HCT116 (cell line): ENCODE measurements at regions not wholly inside any gene's neighbourhood (a gene's known extent, or its start where the extent isn't known, plus 50 kb on each side); places are given as distances from the start of the nearest gene placed in this dataset.

ENCODE experiments used
- ATAC-seq: fragments of 200-7000 bp; cut with Tn5 transposase; 2 replicates; pipeline ENCODE4 v1.9.1; 2020; ENCODE audit warnings: mild to moderate bottlenecking, moderate library complexity
- BruUV-seq: library from RNA; stranded (reverse); fragments of 400-500 nt; replicated peaks from 2 replicates; lab custom pipeline; 2021; lab: Mats Ljungman, UMichigan
- CTCF ChIA-PET: fragments of 300-600 bp; sonication (Branson Sonifier 250); formaldehyde crosslinking; loops from one replicate; lab custom pipeline; 2021; ENCODE audit warnings: antibody characterized with exemption; lab: Charles Lee
- POLR2A ChIA-PET: fragments of 300-600, 350-600 bp; sonication (Branson Sonifier 250); formaldehyde crosslinking; loops from one replicate; lab custom pipeline; 2021; ENCODE audit warnings: antibody characterized with exemption; lab: Charles Lee
- RAD21 ChIA-PET, 2 experiments: fragments of 300-600 bp; sonication (Branson Sonifier 250); formaldehyde crosslinking; loops; one replicate each; lab custom pipeline; 2023; ENCODE audit warnings: low total read pairs in 2 of 2; ENCODE audit not compliant: uncharacterized antibody in 2 of 2, unreplicated experiment in 2 of 2, low non-redundant PET in 1 of 2; lab: Charles Lee
- DNase-seq: peaks from one replicate; pipeline ENCODE4 v3.0.0-alpha.2; 2010; ENCODE audit warnings: low read depth, low spot score
- H2AFZ ChIP-seq: fragments of 200-600 bp; shearing (Covaris generic), sonication (generic); 2 replicates; pipeline ENCODE4 v1.6.1; 2017; ENCODE audit warnings: low read depth, mixed run types, mixed read lengths, antibody characterized with exemption, low read length; ENCODE audit not compliant: poor library complexity, severe bottlenecking
- H3K27ac ChIP-seq: 2 replicates; pipeline ENCODE4 v1.5.1; 2012; ENCODE audit warnings: low read depth, low read length
- H3K27me3 ChIP-seq: fragments of 200-600 bp; sonication (generic); 2 replicates; pipeline ENCODE4 v1.6.1; 2016; ENCODE audit warnings: mixed run types, low read length, mixed read lengths; ENCODE audit not compliant: insufficient read depth
- H3K36me3 ChIP-seq, 2 experiments: fragments of 200-500 bp in 1 of 2; fragments of 200-600 bp in 1 of 2; sonication (Bioruptor generic) in 1 of 2; sonication (generic) in 1 of 2; 2 replicates each; pipeline versions ENCODE4 v1.5.1 to v1.6.1; 2014 to 2016; ENCODE audit warnings: low read length in 2 of 2, inconsistent platforms in 1 of 2, mixed read lengths in 1 of 2, mixed run types in 1 of 2; ENCODE audit not compliant: insufficient read depth in 2 of 2, control insufficient read depth in 1 of 2
- H3K4me1 ChIP-seq, 2 experiments: fragments of 200-600 bp in 1 of 2; sonication (generic) in 1 of 2; 2 replicates each; pipeline versions ENCODE4 v1.5.1 to v1.6.1; 2012 to 2017; ENCODE audit warnings: low read length in 2 of 2, inconsistent platforms in 1 of 2, mild to moderate bottlenecking in 1 of 2, mixed read lengths in 1 of 2, mixed run types in 1 of 2, moderate library complexity in 1 of 2; ENCODE audit not compliant: insufficient read depth in 2 of 2, control insufficient read depth in 1 of 2
- H3K4me2 ChIP-seq: fragments of 200-600 bp; sonication (generic); 2 replicates; pipeline ENCODE4 v1.6.1; 2017; ENCODE audit warnings: mixed run types, low read length, mixed read lengths
- H3K4me3 ChIP-seq, 2 experiments: fragments of 200-600 bp in 1 of 2; sonication (generic) in 1 of 2; replicated peaks in 1 of 2; 2 replicates each; pipeline ENCODE4 v1.5.1; 2011 to 2016; ENCODE audit warnings: low read length in 2 of 2, control low read depth in 1 of 2, low read depth in 1 of 2, mild to moderate bottlenecking in 1 of 2, mixed read lengths in 1 of 2, mixed run types in 1 of 2
- H3K79me2 ChIP-seq: fragments of 200-600 bp; sonication (generic); 2 replicates; pipeline ENCODE4 v1.6.1; 2017; ENCODE audit warnings: mild to moderate bottlenecking, mixed run types, low read length, moderate library complexity, mixed read lengths; ENCODE audit not compliant: insufficient read depth
- H3K9ac ChIP-seq: fragments of 200-600 bp; sonication (generic); 2 replicates; pipeline ENCODE4 v1.6.1; 2016; ENCODE audit warnings: low read length, mixed read lengths
- H3K9me2 ChIP-seq: fragments of 200-600 bp; sonication (generic), shearing (Covaris generic); 2 replicates; pipeline ENCODE4 v1.6.1; 2017; ENCODE audit warnings: mixed run types, mild to moderate bottlenecking, moderate library complexity; ENCODE audit not compliant: insufficient read depth
- H3K9me3 ChIP-seq, 2 experiments: fragments of 200-500 bp in 1 of 2; fragments of 200-600 bp in 1 of 2; sonication (Bioruptor generic) in 1 of 2; sonication (generic) in 1 of 2; 2 replicates each; pipeline ENCODE4 v1.6.1; 2014 to 2017; ENCODE audit warnings: low read length in 2 of 2, mixed read lengths in 2 of 2, inconsistent platforms in 1 of 2, low read depth in 1 of 2, mild to moderate bottlenecking in 1 of 2, mixed run types in 1 of 2, moderate library complexity in 1 of 2; ENCODE audit not compliant: control insufficient read depth in 1 of 2, insufficient read depth in 1 of 2
- H4K20me1 ChIP-seq: fragments of 200-600 bp; sonication (generic), shearing (Covaris generic); 2 replicates; pipeline ENCODE4 v1.6.1; 2017; ENCODE audit warnings: mixed run types, mild to moderate bottlenecking, moderate library complexity; ENCODE audit not compliant: insufficient read depth
- CBX3 ChIP-seq: IDR thresholded peaks from 2 replicates; pipeline ENCODE4 v1.6.1; 2012; ENCODE audit warnings: low read depth
- CEBPB ChIP-seq: IDR thresholded peaks from 2 replicates; pipeline ENCODE4 v1.6.1; 2012; ENCODE audit warnings: low read depth
- EGR1 ChIP-seq: IDR thresholded peaks from 2 replicates; pipeline ENCODE4 v1.6.1; 2012; ENCODE audit warnings: low read depth
- JUND ChIP-seq: IDR thresholded peaks from 2 replicates; pipeline ENCODE4 v1.6.1; 2012
- MAX ChIP-seq: IDR thresholded peaks from 2 replicates; pipeline ENCODE4 v1.6.1; 2012
- SIN3A ChIP-seq: IDR thresholded peaks from 2 replicates; pipeline ENCODE4 v1.6.1; 2012; ENCODE audit warnings: low read depth
- SRF ChIP-seq: IDR thresholded peaks from 2 replicates; pipeline ENCODE4 v1.6.1; 2012; ENCODE audit warnings: low read depth
- TCF7L2 ChIP-seq: IDR thresholded peaks from 2 replicates; pipeline ENCODE4 v1.7.0; 2011; ENCODE audit warnings: borderline replicate concordance, inconsistent platforms; ENCODE audit not compliant: insufficient read depth, insufficient read length; ENCODE audit errors: extremely low read depth
- YY1 ChIP-seq: IDR thresholded peaks from 2 replicates; pipeline ENCODE4 v1.6.1; 2011; ENCODE audit warnings: low read length, low read depth, moderate library complexity, mild to moderate bottlenecking; ENCODE audit not compliant: insufficient replicate concordance; ENCODE audit errors: extremely low read depth
- ZFX ChIP-seq: fragments of 450-650 bp; IDR thresholded peaks from 2 replicates; pipeline ENCODE4 v1.6.1; 2017
- ZNF274 ChIP-seq: fragments of 200-500 bp; sonication (Bioruptor generic); IDR thresholded peaks from 2 replicates; pipeline ENCODE4 v1.6.1; 2014; ENCODE audit warnings: mild to moderate bottlenecking, low read depth, low read length, inconsistent platforms
- intact Hi-C: fragments of 100-400 bp; cut with micrococcal nuclease; formaldehyde crosslinking; loops from 2 replicates; pipeline ENCODE4 v1.10.0; 2022
- TF ChIP-seq, protein P1 (sequence below), 3 experiments: fragments of 200-600 bp in 1 of 3; sonication (generic) in 1 of 3; IDR thresholded peaks in 2 of 3; conservative IDR thresholded peaks in 1 of 3; 2 replicates each; pipeline ENCODE4 v1.5.1; 2012 to 2017; ENCODE audit warnings: low read depth in 2 of 3, low read length in 2 of 3, antibody characterized with exemption in 1 of 3, borderline replicate concordance in 1 of 3, control low read depth in 1 of 3, mild to moderate bottlenecking in 1 of 3, mixed read lengths in 1 of 3, mixed run types in 1 of 3, moderate library complexity in 1 of 3; ENCODE audit not compliant: insufficient read depth in 1 of 3

- RAD21 ChIA-PET, result no interaction called here
- H3K9me2 ChIP-seq, result no peaks in the 10 kb centered on the region
- no peak for DNase-seq
- H3K36me3 ChIP-seq, result no peaks in the 10 kb centered on the region
- no peaks in the 10 kb centered on the region for H3K4me1 ChIP-seq
- no peak for ATAC-seq
- H3K4me3 ChIP-seq, result no peak overlapping the region
- H3K9ac ChIP-seq, result no peak overlapping the region
- no peak overlapping the region for H3K27ac ChIP-seq
- no peak overlapping the region for H3K4me2 ChIP-seq
- H3K27me3 ChIP-seq, result no peaks in the 10 kb centered on the region
- TF ChIP-seq, protein P1, sequence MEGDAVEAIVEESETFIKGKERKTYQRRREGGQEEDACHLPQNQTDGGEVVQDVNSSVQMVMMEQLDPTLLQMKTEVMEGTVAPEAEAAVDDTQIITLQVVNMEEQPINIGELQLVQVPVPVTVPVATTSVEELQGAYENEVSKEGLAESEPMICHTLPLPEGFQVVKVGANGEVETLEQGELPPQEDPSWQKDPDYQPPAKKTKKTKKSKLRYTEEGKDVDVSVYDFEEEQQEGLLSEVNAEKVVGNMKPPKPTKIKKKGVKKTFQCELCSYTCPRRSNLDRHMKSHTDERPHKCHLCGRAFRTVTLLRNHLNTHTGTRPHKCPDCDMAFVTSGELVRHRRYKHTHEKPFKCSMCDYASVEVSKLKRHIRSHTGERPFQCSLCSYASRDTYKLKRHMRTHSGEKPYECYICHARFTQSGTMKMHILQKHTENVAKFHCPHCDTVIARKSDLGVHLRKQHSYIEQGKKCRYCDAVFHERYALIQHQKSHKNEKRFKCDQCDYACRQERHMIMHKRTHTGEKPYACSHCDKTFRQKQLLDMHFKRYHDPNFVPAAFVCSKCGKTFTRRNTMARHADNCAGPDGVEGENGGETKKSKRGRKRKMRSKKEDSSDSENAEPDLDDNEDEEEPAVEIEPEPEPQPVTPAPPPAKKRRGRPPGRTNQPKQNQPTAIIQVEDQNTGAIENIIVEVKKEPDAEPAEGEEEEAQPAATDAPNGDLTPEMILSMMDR (IDR thresholded peaks at IDR 0.05 in 2 of 3, conservative IDR thresholded peaks at IDR 0.05 in 1 of 3; ENCODE audit: borderline replicate concordance in 1 of 3, insufficient read depth in 1 of 3, low read depth in 2 of 3, low read length in 2 of 3), result no peak
- no peak for TF ChIP-seq CEBPB
- no peak for TF ChIP-seq EGR1
- no peak for TF ChIP-seq YY1
- no peak for TF ChIP-seq JUND
- TF ChIP-seq ZFX, result no peak
- no peak for TF ChIP-seq CBX3
- no peak for TF ChIP-seq SIN3A
- TF ChIP-seq ZNF274, result no peak
- TF ChIP-seq TCF7L2, result no peak
- no peak for TF ChIP-seq SRF
- no peak for TF ChIP-seq MAX
- no peaks in the 10 kb centered on the region for H3K9me3 ChIP-seq
- no TSS peak for BruUV-seq
- CTCF ChIA-PET, result no interaction called here
- intact Hi-C loops, result no loop called here
- H2AFZ ChIP-seq, result no peak overlapping the region
- POLR2A ChIA-PET, result no interaction called here
- H3K79me2 ChIP-seq, result no peaks in the 10 kb centered on the region
- no peaks in the 10 kb centered on the region for H4K20me1 ChIP-seq
These were observed 1035.2 kb downstream of the MCTP2 start for GRCh38 chr15:95266451-95267061.
